Stomach (tissue), 8 donors: ENCODE measurements at regions not wholly inside any gene's neighbourhood (a gene's known extent, or its start where the extent isn't known, plus 50 kb on each side); places are given as distances from the start of the nearest gene placed in this dataset.

ENCODE experiments used
- DNase-seq, 2 donors: peaks; one replicate each; pipeline versions ENCODE4 v3.0.0 to v3.0.0-alpha.2; 2013 to 2019
- H3K27ac ChIP-seq, 5 donors: fragments of 200-600 bp in 4 of 5; sonication (generic) in 4 of 5; one replicate each; pipeline ENCODE4 v1.5.1; 2013 to 2019; ENCODE audit warnings: mild to moderate bottlenecking in 1 of 5, moderate library complexity in 1 of 5
- H3K27me3 ChIP-seq, 3 donors: fragments of 200-600 bp; sonication (generic); one replicate each; pipeline ENCODE4 v1.5.1; 2017 to 2019; ENCODE audit warnings: mixed run types in 1 of 3
- H3K36me3 ChIP-seq, 4 donors: fragments of 200-600 bp; sonication (generic); 1 replicate in 3 of 4; 2 replicates in 1 of 4; pipeline ENCODE4 v1.5.1; 2016 to 2019
- H3K4me1 ChIP-seq, 4 donors: fragments of 200-600 bp; sonication (generic); one replicate each; pipeline ENCODE4 v1.5.1; 2016 to 2019
- H3K4me3 ChIP-seq, 4 donors: fragments of 200-600 bp; sonication (generic) in 3 of 4; one replicate each; pipeline ENCODE4 v1.5.1; 2016 to 2019; ENCODE audit warnings: mild to moderate bottlenecking in 1 of 4
- H3K9me3 ChIP-seq, 4 donors: fragments of 200-600 bp; sonication (generic); one replicate each; pipeline ENCODE4 v1.5.1; 2016 to 2019
- CTCF ChIP-seq, 7 experiments: fragments of 450-650 bp in 4 of 7; fragments of 200-600 bp in 3 of 7; sonication (generic) in 3 of 7; IDR thresholded peaks; one replicate each; pipeline ENCODE4 v1.5.1; 2016 to 2019; ENCODE audit warnings: antibody characterized with exemption in 7 of 7, control low read depth in 2 of 7, mild to moderate bottlenecking in 1 of 7
- EP300 ChIP-seq: sonication (generic); formaldehyde crosslinking; IDR thresholded peaks from one replicate; pipeline ENCODE4 v1.6.1; 2017; ENCODE audit warnings: antibody characterized with exemption
- POLR2A ChIP-seq, 4 donors: fragments of 450-650 bp; IDR thresholded peaks; one replicate each; pipeline ENCODE4 v1.6.1; 2016; ENCODE audit warnings: antibody characterized with exemption in 4 of 4, control low read depth in 2 of 4, mild to moderate bottlenecking in 1 of 4, moderate library complexity in 1 of 4
- POLR2AphosphoS5 ChIP-seq, 3 donors: sonication (generic); formaldehyde crosslinking; IDR thresholded peaks; one replicate each; pipeline ENCODE4 v1.6.1; 2016; ENCODE audit warnings: antibody characterized with exemption in 3 of 3
- WGBS, 5 donors: extraction: QIAGEN DNeasy Blood & Tissue Kit in 3 of 5; methylation state at CpG; one replicate each; pipeline versions ENCODE4 v1.1.5 to v1.1.7; 2013 to 2018; 5-methylcytosine and 5-hydroxymethylcytosine counted together
- intact Hi-C: fragments of 100-400 bp; cut with DNase I; formaldehyde crosslinking; loops from one replicate; pipeline ENCODE4 v1.15.1; 2023; ENCODE audit warnings: low total_unique reads
- donor health status: healthy with polysubstance abuse.
- donor health status: Bipolar disorder and iron deficiency.
- donor health status: healthy.

- 62 to 76% (median 73%) methylated on average over 7 of the region's 7 CpGs for WGBS, 5 donors
- Histone ChIP-seq H3K4me3 (no peak overlapping the region), H3K9me3 (no peaks in the 10 kb centered on the region), H3K27me3 (peaks cover 0 to 7% (median 0%) of the 10 kb centered on the region in 3 donors), H3K36me3 (no peaks in the 10 kb centered on the region), H3K27ac (no peak overlapping the region), H3K4me1 (no peaks in the 10 kb centered on the region)
- DNase-seq: no peak
- intact Hi-C loops: no loop called here
- TF ChIP-seq CTCF (IDR thresholded peaks at IDR 0.05) (no peak), EP300 (no peak)
Observed at GRCh38 chr19:32178956-32179355, 166.5 kb upstream of the ZNF507 start.

- WGBS, 5 donors: 49 to 60% (median 53%) methylated on average over 10 to 13 of the region's 13 CpGs
- Histone ChIP-seq H3K27me3 (peaks cover 0 to 9% (median 0%) of the 10 kb centered on the region in 3 donors), H3K9me3 (peaks cover 0 to 7% (median 0%) of the 10 kb centered on the region in 4 donors), H3K4me1 (no peaks in the 10 kb centered on the region), H3K4me3 (no peak overlapping the region), H3K36me3 (no peaks in the 10 kb centered on the region), H3K27ac (no peak overlapping the region)
- DNase-seq: peak in 1 of 2 donors; percentile 10
- no peak for TF ChIP-seq POLR2AphosphoS5 (IDR thresholded peaks at IDR 0.05)
- no peak for TF ChIP-seq CTCF (IDR thresholded peaks at IDR 0.05)
- no peak for TF ChIP-seq EP300
- TF ChIP-seq POLR2A (IDR thresholded peaks at IDR 0.05): no peak
- intact Hi-C loops: no loop called here
Observed at GRCh38 chr19:32181216-32181920, 164.0 kb upstream of the ZNF507 start.

GRCh38 chr19:32186542-32187330, 158.7 kb upstream of the ZNF507 start:
- Histone ChIP-seq H3K9me3 (peaks cover 0 to 7% (median 0%) of the 10 kb centered on the region in 4 donors), H3K27me3 (peaks cover 0 to 21% (median 0%) of the 10 kb centered on the region in 3 donors), H3K4me3 (no peak overlapping the region), H3K4me1 (no peaks in the 10 kb centered on the region), H3K27ac (no peak overlapping the region), H3K36me3 (no peaks in the 10 kb centered on the region)
- intact Hi-C loops: no loop called here
- 72 to 86% (median 79%) methylated on average over 6 of the region's 6 CpGs for WGBS, 5 donors
- no peak for DNase-seq
- no peak for TF ChIP-seq POLR2A (IDR thresholded peaks at IDR 0.05)
- no peak for TF ChIP-seq CTCF (IDR thresholded peaks at IDR 0.05)
- TF ChIP-seq POLR2AphosphoS5 (IDR thresholded peaks at IDR 0.05): no peak
- TF ChIP-seq EP300: no peak

GRCh38 chr19:32188921-32189320, 156.5 kb upstream of the ZNF507 start:
- Histone ChIP-seq H3K4me1 (no peaks in the 10 kb centered on the region), H3K4me3 (no peak overlapping the region), H3K27ac (no peak overlapping the region), H3K27me3 (peaks cover 0 to 24% (median 0%) of the 10 kb centered on the region in 3 donors), H3K9me3 (peaks cover 0 to 7% (median 0%) of the 10 kb centered on the region in 4 donors), H3K36me3 (no peaks in the 10 kb centered on the region)
- TF ChIP-seq POLR2A (IDR thresholded peaks at IDR 0.05) (no peak), POLR2AphosphoS5 (IDR thresholded peaks at IDR 0.05) (no peak), EP300 (no peak), CTCF (IDR thresholded peaks at IDR 0.05) (no peak)
- DNase-seq: no peak
- intact Hi-C loops: no loop called here
- 59 to 67% (median 64%) methylated on average over 2 of the region's 2 CpGs for WGBS, 5 donors
